Right ventricle myocardium inferior (tissue), 1 donor: ENCODE measurements at regions not wholly inside any gene's neighbourhood (a gene's known extent, or its start where the extent isn't known, plus 50 kb on each side); places are given as distances from the start of the nearest gene placed in this dataset.

Experiments used
- ATAC-seq: fragments of 200-7000 bp; cut with Tn5 transposase; one replicate; pipeline ENCODE4 v1.9.1; 2020; ENCODE audit warnings: mild to moderate bottlenecking, moderate library complexity
- DNase-seq: peaks from one replicate; pipeline ENCODE4 v3.0.0; 2021; ENCODE audit errors: missing footprints
- intact Hi-C: fragments of 100-400 bp; cut with DNase I; formaldehyde crosslinking; loops from one replicate; pipeline ENCODE4 v1.11.0; 2022
- donor health status: DM: no; HTN: yes; CAD: no; lungs with severe emphysema.

GRCh38 chr20:11769825-11770224 is 147.9 kb upstream of the BTBD3 start:
- intact Hi-C loops = no loop called here
- ATAC-seq (no peak), DNase-seq (no peak)

- intact Hi-C loops = no loop called here
- ATAC-seq (no peak), DNase-seq (no peak)
Observed at GRCh38 chr20:11772226-11772730, 145.4 kb upstream of the BTBD3 start.

GRCh38 chr20:11776687-11777086 is 141.0 kb upstream of the BTBD3 start:
- DNase-seq = no peak

GRCh38 chr20:11777387-11778205 is 140.1 kb upstream of the BTBD3 start:
- ATAC-seq = no peak
- intact Hi-C loops = no loop called here
- DNase-seq = no peak

More at GRCh38 chr20:11776687-11777086, 141.0 kb upstream of the BTBD3 start:
- ATAC-seq = no peak
- intact Hi-C loops = no loop called here

- DNase-seq (no peak), ATAC-seq (no peak)
- intact Hi-C loops = no loop called here
Observed at GRCh38 chr20:11778206-11778570, 139.5 kb upstream of the BTBD3 start.

- intact Hi-C loops = no loop called here
- ATAC-seq (no peak), DNase-seq (no peak)
Observed at GRCh38 chr20:11780765-11781369, 136.8 kb upstream of the BTBD3 start.

GRCh38 chr20:11783102-11783850 is 134.4 kb upstream of the BTBD3 start:
- intact Hi-C loops = no loop called here
- ATAC-seq (no peak), DNase-seq (no peak)

- no peak for ATAC-seq
- DNase-seq = no peak
- intact Hi-C loops = no loop called here
Observed at GRCh38 chr20:11785885-11786507, 131.7 kb upstream of the BTBD3 start.

GRCh38 chr20:11790046-11790445 is 127.6 kb upstream of the BTBD3 start:
- ATAC-seq (no peak), DNase-seq (no peak)
- intact Hi-C loops = no loop called here

GRCh38 chr20:11791316-11791715 is 126.4 kb upstream of the BTBD3 start:
- intact Hi-C loops = no loop called here
- DNase-seq = no peak
- no peak for ATAC-seq

GRCh38 chr20:11791835-11792567 is 125.7 kb upstream of the BTBD3 start:
- DNase-seq = no peak
- intact Hi-C loops = no loop called here
- no peak for ATAC-seq

GRCh38 chr20:11792568-11792953 is 125.1 kb upstream of the BTBD3 start:
- no peak for ATAC-seq
- intact Hi-C loops = no loop called here
- DNase-seq = no peak

GRCh38 chr20:11794525-11794924 is 123.2 kb upstream of the BTBD3 start:
- intact Hi-C loops = no loop called here
- no peak for ATAC-seq
- DNase-seq = no peak

GRCh38 chr20:11795071-11795615 is 122.5 kb upstream of the BTBD3 start:
- ATAC-seq (no peak), DNase-seq (no peak)
- intact Hi-C loops = no loop called here

GRCh38 chr20:11796026-11796425 is 121.7 kb upstream of the BTBD3 start:
- intact Hi-C loops = no loop called here
- DNase-seq = no peak
- ATAC-seq = no peak

GRCh38 chr20:11797156-11797555 is 120.5 kb upstream of the BTBD3 start:
- ATAC-seq = no peak
- no peak for DNase-seq
- intact Hi-C loops = no loop called here

GRCh38 chr20:11799281-11799684 is 118.4 kb upstream of the BTBD3 start:
- intact Hi-C loops = no loop called here
- no peak for ATAC-seq
- no peak for DNase-seq
